GM12892 (cell line): ENCODE measurements at regions not wholly inside any gene's neighbourhood (a gene's known extent, or its start where the extent isn't known, plus 50 kb on each side); places are given as distances from the start of the nearest gene placed in this dataset.

Experiments
- POLR2AphosphoS5 ChIP-seq: IDR thresholded peaks from 2 replicates; pipeline ENCODE4 v1.6.1; 2011; ENCODE audit warnings: low read depth, low read length, control low read depth
- TAF1 ChIP-seq: IDR thresholded peaks from 2 replicates; pipeline ENCODE4 v1.6.1; 2011; ENCODE audit warnings: low read depth, mild to moderate bottlenecking, control low read depth, low read length, borderline replicate concordance

- TF ChIP-seq POLR2AphosphoS5 (no peak), TAF1 (no peak)
Observed at GRCh38 chr10:133025558-133026090, 62.1 kb upstream of the ADGRA1 start.
